ENCODE measurements at regions not wholly inside any gene's neighbourhood (a gene's known extent, or its start where the extent isn't known, plus 50 kb on each side); places are given as distances from the start of the nearest gene placed in this dataset.

DNA sequence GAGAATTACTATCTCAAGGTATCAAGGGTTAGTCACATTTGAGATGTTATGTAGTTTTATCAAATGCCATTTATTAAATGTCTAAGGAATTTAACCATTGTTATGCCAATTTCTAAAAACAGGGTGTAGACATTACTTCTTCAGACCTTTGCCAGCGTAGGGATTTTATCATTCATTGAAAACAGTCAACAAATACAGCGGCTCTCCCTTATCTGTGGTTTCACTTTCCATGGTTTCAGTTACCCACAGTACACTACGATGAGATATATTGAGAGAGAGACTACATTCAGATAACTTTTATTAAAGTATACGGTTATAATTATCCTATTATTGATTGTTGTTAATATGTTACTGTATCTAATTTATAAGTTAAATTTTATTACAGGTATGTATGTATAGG lies 234.7 kb downstream of the TMX3 start:
- H3K4me2 ChIP-seq (ENCODE audit: low read length) = no peak overlapping the region
- no peak overlapping the region for H3K27ac ChIP-seq (ENCODE audit: low read depth, low read length, poor library complexity, severe bottlenecking)
- no peaks in the 10 kb centered on the region for H3K9me2 ChIP-seq (ENCODE audit: low read depth, low read length)
- no peaks in the 10 kb centered on the region for H3K4me1 ChIP-seq (ENCODE audit: insufficient read depth, low read length, severe bottlenecking)
- no peak overlapping the region for H3K9ac ChIP-seq (ENCODE audit: low read length)
- H3K79me2 ChIP-seq (ENCODE audit: insufficient read depth, low read length) = no peaks in the 10 kb centered on the region
- no peak overlapping the region for H3K4me3 ChIP-seq (ENCODE audit: low read depth, low read length, poor library complexity, severe bottlenecking)
- H3K9me3 ChIP-seq (ENCODE audit: low read length) = no peaks in the 10 kb centered on the region
- no peaks in the 10 kb centered on the region for H3F3A ChIP-seq (ENCODE audit: insufficient read depth, low read length)
- no peaks in the 10 kb centered on the region for H3K36me3 ChIP-seq (ENCODE audit: insufficient read depth, low read length)
- H3K27me3 ChIP-seq (ENCODE audit: insufficient read depth, low read length) = no peaks in the 10 kb centered on the region
- no peak overlapping the region for H2AFZ ChIP-seq (ENCODE audit: low read length)
- no peak for TF ChIP-seq EZH2 (IDR thresholded peaks at IDR 0.05; ENCODE audit: borderline replicate concordance, low read length)
- TF ChIP-seq, protein P1, sequence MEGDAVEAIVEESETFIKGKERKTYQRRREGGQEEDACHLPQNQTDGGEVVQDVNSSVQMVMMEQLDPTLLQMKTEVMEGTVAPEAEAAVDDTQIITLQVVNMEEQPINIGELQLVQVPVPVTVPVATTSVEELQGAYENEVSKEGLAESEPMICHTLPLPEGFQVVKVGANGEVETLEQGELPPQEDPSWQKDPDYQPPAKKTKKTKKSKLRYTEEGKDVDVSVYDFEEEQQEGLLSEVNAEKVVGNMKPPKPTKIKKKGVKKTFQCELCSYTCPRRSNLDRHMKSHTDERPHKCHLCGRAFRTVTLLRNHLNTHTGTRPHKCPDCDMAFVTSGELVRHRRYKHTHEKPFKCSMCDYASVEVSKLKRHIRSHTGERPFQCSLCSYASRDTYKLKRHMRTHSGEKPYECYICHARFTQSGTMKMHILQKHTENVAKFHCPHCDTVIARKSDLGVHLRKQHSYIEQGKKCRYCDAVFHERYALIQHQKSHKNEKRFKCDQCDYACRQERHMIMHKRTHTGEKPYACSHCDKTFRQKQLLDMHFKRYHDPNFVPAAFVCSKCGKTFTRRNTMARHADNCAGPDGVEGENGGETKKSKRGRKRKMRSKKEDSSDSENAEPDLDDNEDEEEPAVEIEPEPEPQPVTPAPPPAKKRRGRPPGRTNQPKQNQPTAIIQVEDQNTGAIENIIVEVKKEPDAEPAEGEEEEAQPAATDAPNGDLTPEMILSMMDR (IDR thresholded peaks at IDR 0.05; ENCODE audit: low read length) = no peak
- no peaks in the 10 kb centered on the region for H4K20me1 ChIP-seq (ENCODE audit: insufficient read depth, low read length)

- H3K27ac ChIP-seq (ENCODE audit: low read depth, low read length, poor library complexity, severe bottlenecking) = no peak overlapping the region
- TF ChIP-seq, protein P1 (IDR thresholded peaks at IDR 0.05; ENCODE audit: low read length) = no peak
- TF ChIP-seq EZH2 (IDR thresholded peaks at IDR 0.05; ENCODE audit: borderline replicate concordance, low read length) = no peak
Observed at GRCh38 chr18:68478246-68478645, 236.7 kb downstream of the TMX3 start.

GRCh38 chr18:68475883-68476282 lies 239.0 kb downstream of the TMX3 start:
- TF ChIP-seq, protein P1 (IDR thresholded peaks at IDR 0.05; ENCODE audit: low read length) = no peak
- no peak for TF ChIP-seq EZH2 (IDR thresholded peaks at IDR 0.05; ENCODE audit: borderline replicate concordance, low read length)
- Histone ChIP-seq H3K4me1 (ENCODE audit: insufficient read depth, low read length, severe bottlenecking) (no peaks in the 10 kb centered on the region), H3K27me3 (ENCODE audit: insufficient read depth, low read length) (no peaks in the 10 kb centered on the region), H3K9me2 (ENCODE audit: low read depth, low read length) (no peaks in the 10 kb centered on the region), H3K4me2 (ENCODE audit: low read length) (no peak overlapping the region), H3K27ac (ENCODE audit: low read depth, low read length, poor library complexity, severe bottlenecking) (no peak overlapping the region), H3F3A (ENCODE audit: insufficient read depth, low read length) (no peaks in the 10 kb centered on the region), H4K20me1 (ENCODE audit: insufficient read depth, low read length) (no peaks in the 10 kb centered on the region), H3K79me2 (ENCODE audit: insufficient read depth, low read length) (no peaks in the 10 kb centered on the region), H3K4me3 (ENCODE audit: low read depth, low read length, poor library complexity, severe bottlenecking) (no peak overlapping the region), H3K36me3 (ENCODE audit: insufficient read depth, low read length) (no peaks in the 10 kb centered on the region), H2AFZ (ENCODE audit: low read length) (no peak overlapping the region), H3K9ac (ENCODE audit: low read length) (no peak overlapping the region), H3K9me3 (ENCODE audit: low read length) (no peaks in the 10 kb centered on the region)

More at GRCh38 chr18:68478246-68478645, 236.7 kb downstream of the TMX3 start:
- no peak overlapping the region for H3K4me3 ChIP-seq (ENCODE audit: low read depth, low read length, poor library complexity, severe bottlenecking)
- H3K4me1 ChIP-seq (ENCODE audit: insufficient read depth, low read length, severe bottlenecking) = no peaks in the 10 kb centered on the region
- H3K9me3 ChIP-seq (ENCODE audit: low read length) = no peaks in the 10 kb centered on the region
- H3K79me2 ChIP-seq (ENCODE audit: insufficient read depth, low read length) = no peaks in the 10 kb centered on the region
- no peak overlapping the region for H2AFZ ChIP-seq (ENCODE audit: low read length)
- H3K27me3 ChIP-seq (ENCODE audit: insufficient read depth, low read length) = no peaks in the 10 kb centered on the region
- no peaks in the 10 kb centered on the region for H3F3A ChIP-seq (ENCODE audit: insufficient read depth, low read length)
- no peaks in the 10 kb centered on the region for H3K9me2 ChIP-seq (ENCODE audit: low read depth, low read length)
- H3K9ac ChIP-seq (ENCODE audit: low read length) = no peak overlapping the region
- no peaks in the 10 kb centered on the region for H3K36me3 ChIP-seq (ENCODE audit: insufficient read depth, low read length)
- H4K20me1 ChIP-seq (ENCODE audit: insufficient read depth, low read length) = no peaks in the 10 kb centered on the region
- H3K4me2 ChIP-seq (ENCODE audit: low read length) = no peak overlapping the region

Measured in OCI-LY1 (cell line).